Body of pancreas (tissue), 4 donors: ENCODE measurements at regions not wholly inside any gene's neighbourhood (a gene's known extent, or its start where the extent isn't known, plus 50 kb on each side); places are given as distances from the start of the nearest gene placed in this dataset.

Experiments used
- ATAC-seq: fragments of 150-250 bp; one replicate; pipeline ENCODE4 v1.9.1; 2016
- DNase-seq, 4 donors: peaks; one replicate each; pipeline ENCODE4 v3.0.0-alpha.2; 2019
- H3K27ac ChIP-seq, 4 donors: fragments of 200-600 bp; sonication (generic); 1 replicate in 3 of 4; 2 replicates in 1 of 4; pipeline versions ENCODE4 v1.5.1 to v1.6.1; 2016 to 2019; ENCODE audit warnings: mild to moderate bottlenecking in 1 of 4, mixed read lengths in 1 of 4, moderate library complexity in 1 of 4
- H3K27me3 ChIP-seq, 2 donors: fragments of 200-600 bp; sonication (generic); one replicate each; pipeline ENCODE4 v1.6.0; 2016; ENCODE audit warnings: mild to moderate bottlenecking in 1 of 2
- H3K36me3 ChIP-seq, 2 donors: fragments of 200-600 bp; sonication (generic); replicated peaks in 1 of 2; 2 replicates each; pipeline ENCODE4 v1.5.1; 2016; ENCODE audit warnings: low read depth in 2 of 2; ENCODE audit not compliant: insufficient read depth in 1 of 2
- H3K4me1 ChIP-seq: fragments of 200-600 bp; sonication (generic); one replicate; pipeline ENCODE4 v1.6.0; 2016
- H3K4me3 ChIP-seq, 2 donors: fragments of 200-600 bp; sonication (generic); 1 replicate in 1 of 2; 2 replicates in 1 of 2; pipeline ENCODE4 v1.5.1; 2016 to 2019
- H3K9me3 ChIP-seq, 3 donors: fragments of 200-600 bp; sonication (generic); 1 replicate in 2 of 3; 2 replicates in 1 of 3; pipeline ENCODE4 v1.5.1; 2016
- POLR2A ChIP-seq, 3 donors: fragments of 450-650 bp; IDR thresholded peaks; one replicate each; pipeline ENCODE4 v1.6.1; 2016; ENCODE audit warnings: antibody characterized with exemption in 3 of 3, mild to moderate bottlenecking in 2 of 3
- WGBS, 2 donors: methylation state at CpG; one replicate each; pipeline ENCODE4 v1.1.5; 2017; 5-methylcytosine and 5-hydroxymethylcytosine counted together
- intact Hi-C: fragments of 100-400 bp; cut with DNase I; formaldehyde crosslinking; loops from one replicate; pipeline ENCODE4 v1.15.1; 2023
- TF ChIP-seq, protein P1 (sequence below), 7 experiments: fragments of 450-650 bp in 4 of 7; fragments of 200-600 bp in 3 of 7; sonication (generic) in 3 of 7; IDR thresholded peaks; one replicate each; pipeline ENCODE4 v1.5.1; 2016 to 2019; ENCODE audit warnings: antibody characterized with exemption in 7 of 7

DNA sequence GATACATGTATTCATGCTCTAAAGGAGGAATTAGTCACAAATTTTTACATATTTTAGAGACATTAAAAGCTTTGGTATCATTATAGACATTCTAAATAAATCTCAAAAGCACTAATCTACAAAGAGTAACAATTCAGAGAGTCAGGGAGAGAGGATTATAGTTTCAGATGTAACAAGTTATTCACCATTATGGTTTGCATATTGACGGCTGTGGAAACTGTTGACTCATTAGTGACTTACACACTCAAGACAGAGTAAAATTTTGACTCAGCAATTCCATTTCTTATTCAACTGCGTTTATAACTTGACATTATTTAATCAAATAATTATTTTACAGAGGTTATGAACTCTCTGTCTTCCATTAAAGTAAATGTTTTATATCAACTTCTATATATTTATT lies 95.4 kb upstream of the SEMA3C start:
- no peaks in the 10 kb centered on the region for H3K36me3 ChIP-seq
- WGBS, 2 donors: 66 to 68% methylated on average over 2 of the region's 2 CpGs
- intact Hi-C loops: no loop called here

DNA sequence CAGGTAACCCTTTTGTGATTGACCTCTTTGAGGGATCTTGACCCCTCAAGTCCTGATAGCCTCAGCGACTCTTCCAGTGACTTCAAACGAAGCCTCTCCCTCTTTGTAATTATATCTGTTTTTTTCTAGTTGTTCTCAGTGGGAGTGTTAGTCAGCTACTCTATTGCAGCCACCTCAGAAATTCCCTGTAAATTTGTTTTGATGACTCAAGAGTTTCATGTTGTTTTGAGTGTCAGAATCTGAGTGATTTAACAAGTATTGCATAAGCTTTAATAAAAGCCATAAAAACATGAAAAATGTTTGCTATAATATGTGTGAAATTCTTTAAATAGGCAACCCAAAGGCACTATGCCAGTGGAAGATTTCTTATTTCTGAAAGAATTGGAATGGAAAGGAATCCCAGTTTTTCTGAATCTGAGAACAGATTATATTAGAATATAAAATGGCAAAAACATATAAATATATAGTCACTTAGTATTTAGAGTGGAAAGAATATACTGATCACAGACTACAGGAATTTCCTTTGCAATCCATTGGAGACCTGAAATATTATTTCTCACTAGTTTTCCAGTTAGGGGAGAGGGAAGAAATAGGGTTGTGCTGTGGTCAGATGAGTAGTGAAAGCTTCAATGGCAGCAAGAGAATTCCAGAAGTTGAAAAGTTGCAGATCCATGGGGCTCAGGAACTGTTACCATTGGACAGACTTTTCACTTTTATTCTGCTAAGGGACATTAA lies 94.4 kb upstream of the SEMA3C start:
- Histone ChIP-seq H3K36me3 (no peaks in the 10 kb centered on the region), H3K4me3 (no peak overlapping the region), H3K4me1 (no peaks in the 10 kb centered on the region), H3K27me3 (no peaks in the 10 kb centered on the region), H3K27ac (no peak overlapping the region), H3K9me3 (no peaks in the 10 kb centered on the region)
- ATAC-seq (no peak), DNase-seq (no peak)
- 24 to 33% methylated on average over 2 of the region's 2 CpGs for WGBS, 2 donors
- TF ChIP-seq POLR2A (IDR thresholded peaks at IDR 0.05): no peak
- TF ChIP-seq, protein P1, sequence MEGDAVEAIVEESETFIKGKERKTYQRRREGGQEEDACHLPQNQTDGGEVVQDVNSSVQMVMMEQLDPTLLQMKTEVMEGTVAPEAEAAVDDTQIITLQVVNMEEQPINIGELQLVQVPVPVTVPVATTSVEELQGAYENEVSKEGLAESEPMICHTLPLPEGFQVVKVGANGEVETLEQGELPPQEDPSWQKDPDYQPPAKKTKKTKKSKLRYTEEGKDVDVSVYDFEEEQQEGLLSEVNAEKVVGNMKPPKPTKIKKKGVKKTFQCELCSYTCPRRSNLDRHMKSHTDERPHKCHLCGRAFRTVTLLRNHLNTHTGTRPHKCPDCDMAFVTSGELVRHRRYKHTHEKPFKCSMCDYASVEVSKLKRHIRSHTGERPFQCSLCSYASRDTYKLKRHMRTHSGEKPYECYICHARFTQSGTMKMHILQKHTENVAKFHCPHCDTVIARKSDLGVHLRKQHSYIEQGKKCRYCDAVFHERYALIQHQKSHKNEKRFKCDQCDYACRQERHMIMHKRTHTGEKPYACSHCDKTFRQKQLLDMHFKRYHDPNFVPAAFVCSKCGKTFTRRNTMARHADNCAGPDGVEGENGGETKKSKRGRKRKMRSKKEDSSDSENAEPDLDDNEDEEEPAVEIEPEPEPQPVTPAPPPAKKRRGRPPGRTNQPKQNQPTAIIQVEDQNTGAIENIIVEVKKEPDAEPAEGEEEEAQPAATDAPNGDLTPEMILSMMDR (IDR thresholded peaks at IDR 0.05): no peak
- intact Hi-C loops: no loop called here

More for the DNA sequence above, 95.4 kb upstream of the SEMA3C start:
- H3K4me3 ChIP-seq: no peak overlapping the region
- ATAC-seq: no peak
- H3K4me1 ChIP-seq: no peaks in the 10 kb centered on the region
- DNase-seq: no peak
- TF ChIP-seq, protein P1 (IDR thresholded peaks at IDR 0.05): no peak
- no peak for TF ChIP-seq POLR2A (IDR thresholded peaks at IDR 0.05)
- no peak overlapping the region for H3K27ac ChIP-seq
- H3K27me3 ChIP-seq: no peaks in the 10 kb centered on the region
- no peaks in the 10 kb centered on the region for H3K9me3 ChIP-seq

DNA sequence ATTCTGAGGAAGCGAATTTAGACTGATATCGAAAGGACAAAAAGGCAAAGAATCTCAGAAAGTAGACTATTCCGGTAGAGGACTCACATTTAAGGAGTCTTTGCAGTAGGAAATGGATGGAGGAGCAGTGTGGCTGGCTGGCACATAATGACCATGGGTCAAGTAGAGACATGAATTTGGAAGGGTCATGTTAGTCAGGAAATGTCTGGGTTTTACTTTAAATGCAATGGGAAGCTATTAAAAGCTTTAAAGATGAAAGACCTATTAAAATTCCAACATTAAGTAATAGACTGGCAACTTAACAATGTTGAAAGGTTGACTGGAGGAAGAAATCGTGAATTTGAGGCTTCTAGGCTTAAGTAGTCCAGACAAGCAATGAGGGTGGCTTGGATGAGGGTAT lies 90.0 kb upstream of the SEMA3C start:
- H3K27ac ChIP-seq: no peak overlapping the region
- no peaks in the 10 kb centered on the region for H3K4me1 ChIP-seq
- DNase-seq (no peak), ATAC-seq (no peak)
- H3K36me3 ChIP-seq: no peaks in the 10 kb centered on the region
- TF ChIP-seq POLR2A (IDR thresholded peaks at IDR 0.05): no peak
- TF ChIP-seq, protein P1 (IDR thresholded peaks at IDR 0.05): no peak
- H3K27me3 ChIP-seq: no peaks in the 10 kb centered on the region
- no peak overlapping the region for H3K4me3 ChIP-seq
- H3K9me3 ChIP-seq: no peaks in the 10 kb centered on the region
- intact Hi-C loops: no loop called here
- 77 to 79% methylated on average over 4 of the region's 4 CpGs for WGBS, 2 donors

DNA sequence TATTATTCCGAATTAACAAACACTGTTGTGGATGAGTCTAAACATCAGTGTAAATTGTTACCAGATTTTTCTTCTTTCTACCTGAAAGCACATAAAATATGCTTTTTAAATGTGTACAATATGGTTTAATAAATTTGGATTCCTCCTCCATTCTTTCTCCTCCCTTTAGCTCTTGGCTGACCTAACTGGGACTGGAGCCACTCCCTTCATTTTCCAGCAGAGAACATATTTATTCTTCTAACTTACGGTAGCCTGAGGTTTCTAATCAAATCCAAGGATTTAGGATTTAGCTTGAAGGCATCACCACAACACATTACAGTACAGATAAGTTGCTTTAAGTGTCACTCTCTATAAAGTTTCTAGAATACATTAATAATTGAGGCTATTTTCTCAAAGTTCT lies 88.2 kb upstream of the SEMA3C start:
- TF ChIP-seq POLR2A (IDR thresholded peaks at IDR 0.05): no peak
- TF ChIP-seq, protein P1 (IDR thresholded peaks at IDR 0.05): no peak
- Histone ChIP-seq H3K27me3 (no peaks in the 10 kb centered on the region), H3K9me3 (no peaks in the 10 kb centered on the region), H3K4me3 (no peak overlapping the region), H3K27ac (no peak overlapping the region), H3K4me1 (no peaks in the 10 kb centered on the region), H3K36me3 (no peaks in the 10 kb centered on the region)
- 57 to 64% methylated on average over 2 of the region's 2 CpGs for WGBS, 2 donors
- no peak for ATAC-seq
- intact Hi-C loops: no loop called here
- no peak for DNase-seq

DNA sequence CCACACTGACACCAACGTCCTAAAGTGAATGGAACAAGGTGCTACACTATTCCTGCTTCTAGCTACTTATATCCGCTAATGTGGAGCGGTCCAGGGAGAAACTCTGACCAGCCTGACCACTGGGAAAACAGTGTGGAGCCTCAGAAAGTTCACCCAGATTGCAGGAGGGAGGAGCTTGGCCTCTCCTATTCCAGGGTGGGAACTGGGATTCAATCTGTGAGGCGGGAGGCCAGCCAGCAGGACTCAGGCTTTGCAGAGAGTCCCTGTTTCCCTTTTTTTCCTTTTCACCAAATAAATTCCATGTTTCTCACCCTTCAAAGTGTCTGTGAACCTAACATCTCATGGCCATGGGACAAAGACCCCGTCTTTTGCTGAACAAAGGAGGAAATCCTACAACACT lies 86.4 kb upstream of the SEMA3C start:
- intact Hi-C loops: no loop called here
- DNase-seq (no peak), ATAC-seq (no peak)
- WGBS, 2 donors: 94% methylated on average over 5 of the region's 5 CpGs
- Histone ChIP-seq H3K36me3 (no peaks in the 10 kb centered on the region), H3K9me3 (no peaks in the 10 kb centered on the region), H3K27ac (no peak overlapping the region), H3K27me3 (no peaks in the 10 kb centered on the region), H3K4me3 (no peak overlapping the region), H3K4me1 (no peaks in the 10 kb centered on the region)
- TF ChIP-seq, protein P1 (IDR thresholded peaks at IDR 0.05): no peak
- TF ChIP-seq POLR2A (IDR thresholded peaks at IDR 0.05): no peak
